Large intestine (tissue), 3 donors: ENCODE measurements at regions not wholly inside any gene's neighbourhood (a gene's known extent, or its start where the extent isn't known, plus 50 kb on each side); places are given as distances from the start of the nearest gene placed in this dataset.

Source experiments
- DNase-seq, 2 donors: peaks; one replicate each; pipeline versions ENCODE4 v3.0.0 to v3.0.0-alpha.2; 2013
- H3K27ac ChIP-seq: one replicate; pipeline ENCODE4 v1.5.1; 2013; ENCODE audit warnings: low read length
- H3K27me3 ChIP-seq: 2 replicates; pipeline ENCODE4 v1.6.1; 2013; ENCODE audit warnings: low read length; ENCODE audit not compliant: control insufficient read depth, insufficient read depth
- H3K36me3 ChIP-seq: 2 replicates; pipeline ENCODE4 v1.6.1; 2013; ENCODE audit warnings: low read length; ENCODE audit not compliant: control insufficient read depth, insufficient read depth
- H3K4me1 ChIP-seq: one replicate; pipeline ENCODE4 v1.6.1; 2013; ENCODE audit warnings: low read length; ENCODE audit not compliant: control insufficient read depth, insufficient read depth
- H3K4me3 ChIP-seq: one replicate; pipeline ENCODE4 v1.5.1; 2013; ENCODE audit warnings: low read length
- H3K9me3 ChIP-seq: one replicate; pipeline ENCODE4 v1.6.1; 2013; ENCODE audit warnings: mild to moderate bottlenecking, low read depth, low read length, moderate library complexity; ENCODE audit not compliant: control insufficient read depth
- WGBS: methylation state at CpG from one replicate; pipeline ENCODE4 v1.1.5; 2013; ENCODE audit warnings: low lambda C conversion rate; ENCODE audit not compliant: insufficient coverage; 5-methylcytosine and 5-hydroxymethylcytosine counted together

- no CpG with 5 or more reads among the region's 4 CpGs for WGBS
- Histone ChIP-seq H3K9me3 (peaks cover 8% of the 10 kb centered on the region), H3K36me3 (no peaks in the 10 kb centered on the region), H3K27me3 (no peaks in the 10 kb centered on the region), H3K27ac (no peak overlapping the region), H3K4me1 (no peaks in the 10 kb centered on the region), H3K4me3 (no peak overlapping the region)
- DNase-seq = no peak
These were observed 226.1 kb downstream of the IRX2 start for GRCh38 chr5:2525351-2525750.

DNA sequence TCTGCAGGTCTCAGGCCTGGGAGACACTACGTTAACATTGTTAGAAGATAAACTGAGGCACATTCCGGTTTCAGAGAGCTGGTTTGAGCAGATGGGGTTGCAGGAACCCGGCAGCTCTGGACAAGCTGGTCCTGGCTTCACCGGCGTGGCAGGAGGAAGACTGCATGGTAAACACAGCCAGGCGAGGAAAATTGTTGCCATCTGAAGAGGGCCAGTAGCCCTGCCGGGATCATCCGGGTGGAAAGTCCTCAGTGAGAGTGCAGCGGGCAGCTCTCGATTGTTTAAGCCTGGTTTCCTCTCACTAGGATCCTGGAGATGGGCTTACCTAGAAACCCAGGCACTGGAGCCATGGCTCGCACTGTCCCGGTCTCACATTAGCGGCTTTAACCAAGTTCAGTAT, 226.9 kb downstream of the IRX2 start:
- Histone ChIP-seq H3K9me3 (peaks cover 5% of the 10 kb centered on the region), H3K4me3 (no peak overlapping the region), H3K36me3 (no peaks in the 10 kb centered on the region), H3K27me3 (no peaks in the 10 kb centered on the region), H3K4me1 (no peaks in the 10 kb centered on the region), H3K27ac (no peak overlapping the region)
- WGBS = 60% methylated on average over 1 of the region's 13 CpGs
- DNase-seq = no peak

- no CpG with 5 or more reads among the region's 12 CpGs for WGBS
- no peaks in the 10 kb centered on the region for H3K36me3 ChIP-seq
These were observed 228.3 kb downstream of the IRX2 start for GRCh38 chr5:2523180-2523579.

DNA sequence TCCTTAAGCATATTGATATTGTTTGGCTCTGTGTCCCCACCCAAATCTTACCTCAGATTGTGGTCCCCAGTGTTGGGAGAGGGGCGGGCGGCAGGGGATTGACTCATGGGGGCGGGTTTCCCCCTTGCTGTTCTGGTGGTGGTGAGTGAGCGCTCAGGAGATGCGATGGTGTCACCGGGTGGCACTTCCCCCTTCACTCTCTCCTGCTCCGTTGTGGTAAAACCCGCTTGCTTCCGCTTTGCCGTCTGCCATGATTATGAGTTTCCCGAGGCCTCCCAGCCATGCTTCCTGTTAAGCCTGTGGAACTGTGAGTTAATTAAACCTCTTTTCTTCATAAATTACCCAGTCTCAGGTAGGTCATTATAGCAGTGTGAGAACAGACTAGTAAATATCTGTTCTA, 229.1 kb downstream of the IRX2 start:
- Histone ChIP-seq H3K27ac (no peak overlapping the region), H3K27me3 (no peaks in the 10 kb centered on the region), H3K4me1 (no peaks in the 10 kb centered on the region), H3K4me3 (no peak overlapping the region), H3K36me3 (no peaks in the 10 kb centered on the region), H3K9me3 (peaks cover 5% of the 10 kb centered on the region)
- 100% methylated on average over 1 of the region's 11 CpGs for WGBS
- no peak for DNase-seq

More at GRCh38 chr5:2523180-2523579, 228.3 kb downstream of the IRX2 start:
- no peak for DNase-seq
- no peaks in the 10 kb centered on the region for H3K27me3 ChIP-seq
- peaks cover 5% of the 10 kb centered on the region for H3K9me3 ChIP-seq
- no peaks in the 10 kb centered on the region for H3K4me1 ChIP-seq
- H3K4me3 ChIP-seq = no peak overlapping the region
- H3K27ac ChIP-seq = no peak overlapping the region

DNA sequence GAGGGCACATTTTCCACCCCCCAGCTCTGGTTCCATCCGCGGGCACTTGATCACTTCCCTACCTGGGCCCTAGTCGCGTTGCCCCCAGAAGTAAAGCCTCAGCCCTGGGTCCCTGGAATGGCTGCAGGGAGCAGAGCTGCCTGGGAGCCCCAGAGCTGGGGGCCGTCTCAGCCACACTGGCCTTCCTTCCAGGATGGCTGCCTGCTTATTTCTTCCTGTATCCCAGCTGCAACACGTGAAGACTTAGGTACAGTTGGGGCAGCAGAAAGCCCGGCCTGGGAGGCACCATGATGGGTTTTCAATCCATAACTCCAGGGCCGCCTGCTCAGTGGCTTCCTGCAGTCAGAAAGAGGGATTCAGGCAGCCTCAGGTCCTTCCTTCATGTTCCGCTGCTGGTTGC, 232.3 kb downstream of the IRX2 start:
- Histone ChIP-seq H3K4me3 (no peak overlapping the region), H3K27ac (no peak overlapping the region), H3K36me3 (no peaks in the 10 kb centered on the region), H3K27me3 (no peaks in the 10 kb centered on the region), H3K9me3 (no peaks in the 10 kb centered on the region), H3K4me1 (no peaks in the 10 kb centered on the region)
- DNase-seq = no peak
- 83% methylated on average over 2 of the region's 9 CpGs for WGBS

- Histone ChIP-seq H3K4me3 (no peak overlapping the region), H3K9me3 (no peaks in the 10 kb centered on the region), H3K36me3 (no peaks in the 10 kb centered on the region), H3K27me3 (no peaks in the 10 kb centered on the region), H3K27ac (no peak overlapping the region), H3K4me1 (no peaks in the 10 kb centered on the region)
- 100% methylated on average over 4 of the region's 10 CpGs for WGBS
- DNase-seq = no peak
These were observed 234.0 kb downstream of the IRX2 start for GRCh38 chr5:2517451-2517850.

- Histone ChIP-seq H3K27me3 (no peaks in the 10 kb centered on the region), H3K27ac (no peak overlapping the region), H3K36me3 (no peaks in the 10 kb centered on the region), H3K4me3 (no peak overlapping the region), H3K9me3 (no peaks in the 10 kb centered on the region), H3K4me1 (no peaks in the 10 kb centered on the region)
- WGBS = 93% methylated on average over 6 of the region's 32 CpGs
- no peak for DNase-seq
These were observed 236.2 kb downstream of the IRX2 start for GRCh38 chr5:2515180-2515764.

DNA sequence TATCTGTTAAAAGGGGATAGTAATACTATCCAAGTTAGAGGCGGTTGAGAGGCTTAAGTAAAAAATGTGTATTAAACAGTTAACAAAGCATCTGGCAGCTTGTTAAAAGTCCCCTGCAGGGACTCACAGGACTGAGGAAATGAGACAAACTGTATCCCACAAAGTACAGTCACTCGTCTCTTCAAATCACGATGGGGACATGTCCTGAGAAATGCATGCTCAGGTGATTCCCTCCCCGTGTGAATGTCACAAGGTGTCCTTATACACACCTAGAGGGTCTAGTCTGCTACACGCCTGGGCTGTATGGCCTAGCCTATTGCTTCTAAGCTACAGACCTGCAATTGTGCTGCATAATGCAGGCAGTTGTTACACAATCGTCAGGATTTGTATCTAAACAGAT, 237.0 kb downstream of the IRX2 start:
- no peak overlapping the region for H3K4me3 ChIP-seq
- no peak overlapping the region for H3K27ac ChIP-seq
- H3K9me3 ChIP-seq = no peaks in the 10 kb centered on the region
- H3K36me3 ChIP-seq = no peaks in the 10 kb centered on the region
- WGBS = 83% methylated on average over 2 of the region's 6 CpGs
- H3K4me1 ChIP-seq = no peaks in the 10 kb centered on the region
- DNase-seq = no peak
- no peaks in the 10 kb centered on the region for H3K27me3 ChIP-seq

- Histone ChIP-seq H3K27me3 (no peaks in the 10 kb centered on the region), H3K4me1 (no peaks in the 10 kb centered on the region), H3K9me3 (no peaks in the 10 kb centered on the region), H3K36me3 (no peaks in the 10 kb centered on the region), H3K4me3 (no peak overlapping the region), H3K27ac (no peak overlapping the region)
- DNase-seq = no peak
- WGBS = 80% methylated on average over 1 of the region's 5 CpGs
These were observed 239.8 kb downstream of the IRX2 start for GRCh38 chr5:2511706-2512105.

DNA sequence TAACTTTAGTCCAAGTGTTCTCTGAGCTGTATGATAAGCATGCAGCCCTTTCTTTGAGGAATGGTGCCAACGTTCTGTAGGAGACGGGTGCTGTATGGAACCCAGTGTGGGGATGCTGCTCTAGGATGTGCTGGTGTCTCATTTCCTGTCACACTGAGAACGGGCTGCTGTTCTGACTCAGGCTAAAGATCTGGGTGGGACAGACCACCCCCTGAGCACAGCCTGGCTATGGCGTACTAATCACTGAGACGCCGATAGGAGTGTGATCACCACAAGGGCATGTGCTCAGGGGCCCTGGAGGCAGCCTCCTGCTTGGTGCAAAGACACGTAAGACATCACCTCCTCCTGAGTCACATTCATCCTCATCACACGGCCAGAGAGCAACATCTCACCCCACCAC, 240.4 kb downstream of the IRX2 start:
- WGBS = no CpG with 5 or more reads among the region's 8 CpGs
- Histone ChIP-seq H3K27ac (no peak overlapping the region), H3K4me1 (no peaks in the 10 kb centered on the region), H3K4me3 (no peak overlapping the region), H3K27me3 (no peaks in the 10 kb centered on the region), H3K9me3 (no peaks in the 10 kb centered on the region), H3K36me3 (no peaks in the 10 kb centered on the region)
- no peak for DNase-seq

DNA sequence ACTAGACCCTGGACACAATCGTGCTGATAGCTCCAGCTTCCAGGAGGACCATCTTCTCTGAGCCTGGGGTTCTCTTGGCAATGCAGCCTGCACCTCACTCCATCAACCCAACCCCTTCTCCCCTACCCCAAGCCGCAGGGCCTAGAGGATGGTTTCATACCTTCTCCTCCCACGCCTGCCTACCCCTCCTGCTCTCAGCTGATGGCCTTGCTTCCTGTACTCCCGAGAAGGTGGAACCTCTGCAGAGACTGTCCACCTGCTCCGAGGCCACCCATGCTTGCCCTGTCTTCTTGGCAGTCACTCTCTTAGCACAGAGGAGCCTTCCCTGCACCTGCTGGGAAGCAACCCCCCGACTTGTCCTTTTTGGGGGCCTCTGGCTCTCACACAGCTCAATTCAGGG, 241.9 kb downstream of the IRX2 start:
- DNase-seq = no peak

More for the DNA sequence above, 241.9 kb downstream of the IRX2 start:
- Histone ChIP-seq H3K27me3 (no peaks in the 10 kb centered on the region), H3K36me3 (no peaks in the 10 kb centered on the region), H3K9me3 (no peaks in the 10 kb centered on the region), H3K4me3 (no peak overlapping the region), H3K27ac (no peak overlapping the region), H3K4me1 (no peaks in the 10 kb centered on the region)
- no CpG with 5 or more reads among the region's 6 CpGs for WGBS
